MM.1S (cell line): ENCODE measurements at regions not wholly inside any gene's neighbourhood (a gene's known extent, or its start where the extent isn't known, plus 50 kb on each side); places are given as distances from the start of the nearest gene placed in this dataset.
A peak's percentile ranks its signal among the peaks of the same experiment; 100 is the strongest.

Experiments used
- DNase-seq: peaks from one replicate; pipeline ENCODE4 v3.0.0-alpha.2; 2015
- H2AFZ ChIP-seq: fragments of 300-600 bp; sonication (generic); 2 replicates; pipeline ENCODE4 v1.6.0; 2016; ENCODE audit warnings: antibody characterized with exemption, low read length
- H3F3A ChIP-seq: fragments of 300-600 bp; sonication (generic); 2 replicates; pipeline ENCODE4 v1.6.1; 2016; ENCODE audit warnings: mild to moderate bottlenecking, antibody characterized with exemption, low read length, moderate library complexity, mixed read lengths; ENCODE audit not compliant: insufficient read depth
- H3K27ac ChIP-seq: fragments of 300-600 bp; sonication (generic); 2 replicates; pipeline ENCODE4 v1.5.1; 2016; ENCODE audit warnings: mild to moderate bottlenecking, low read length
- H3K27me3 ChIP-seq: fragments of 300-600 bp; sonication (generic); replicated peaks from 2 replicates; pipeline ENCODE4 v1.6.0; 2016; ENCODE audit warnings: low read length; ENCODE audit not compliant: insufficient read depth
- H3K36me3 ChIP-seq: fragments of 300-600 bp; sonication (generic); replicated peaks from 2 replicates; pipeline ENCODE4 v1.6.1; 2016; ENCODE audit warnings: mild to moderate bottlenecking, low read length, mixed read lengths; ENCODE audit not compliant: insufficient read depth
- H3K4me1 ChIP-seq: fragments of 300-600 bp; sonication (generic); 2 replicates; pipeline ENCODE4 v1.6.1; 2016; ENCODE audit warnings: low read length, mixed read lengths
- H3K4me2 ChIP-seq: fragments of 300-600 bp; sonication (generic); 2 replicates; pipeline ENCODE4 v1.6.0; 2016; ENCODE audit warnings: low read depth, low read length
- H3K4me3 ChIP-seq: fragments of 300-600 bp; sonication (generic); 2 replicates; pipeline ENCODE4 v1.5.1; 2016; ENCODE audit warnings: low read length, mixed read lengths
- H3K79me2 ChIP-seq: fragments of 300-600 bp; sonication (generic); 2 replicates; pipeline ENCODE4 v1.6.1; 2016; ENCODE audit warnings: mixed run types, low read length, mixed read lengths
- H3K9ac ChIP-seq: fragments of 300-600 bp; sonication (generic); 2 replicates; pipeline ENCODE4 v1.6.1; 2016; ENCODE audit warnings: low read length, mixed read lengths
- H3K9me2 ChIP-seq: fragments of 300-600 bp; sonication (generic); replicated peaks from 2 replicates; pipeline ENCODE4 v1.6.1; 2016; ENCODE audit warnings: mild to moderate bottlenecking, low read length, mixed read lengths; ENCODE audit not compliant: insufficient read depth
- H3K9me3 ChIP-seq: fragments of 300-600 bp; sonication (generic); replicated peaks from 2 replicates; pipeline ENCODE4 v1.6.1; 2016; ENCODE audit warnings: mild to moderate bottlenecking, low read length, mixed read lengths; ENCODE audit not compliant: insufficient read depth
- H4K20me1 ChIP-seq: fragments of 300-600 bp; sonication (generic); 2 replicates; pipeline ENCODE4 v1.6.1; 2016; ENCODE audit warnings: mild to moderate bottlenecking, low read length, moderate library complexity, mixed read lengths; ENCODE audit not compliant: insufficient read depth
- CTCF ChIP-seq: fragments of 300-600 bp; sonication (generic); IDR thresholded peaks from 2 replicates; pipeline ENCODE4 v1.5.1; 2016; ENCODE audit warnings: antibody characterized with exemption, low read length, mixed read lengths
- EZH2 ChIP-seq: fragments of 300-600 bp; sonication (generic); optimal IDR thresholded peaks from 2 replicates; pipeline ENCODE3; 2017; ENCODE audit warnings: low read depth, mild to moderate bottlenecking, antibody characterized with exemption, low read length, mixed read lengths
- EZH2phosphoT487 ChIP-seq: fragments of 300-600 bp; sonication (generic); IDR thresholded peaks from 2 replicates; pipeline ENCODE4 v1.6.1; 2018; ENCODE audit warnings: antibody characterized with exemption, low read length

GRCh38 chr9:73529666-73530065 lies 378.0 kb downstream of the ANXA1 start:
- H3K36me3 ChIP-seq, result no peaks in the 10 kb centered on the region
- H3K9ac ChIP-seq, result no peak overlapping the region
- no peak overlapping the region for H2AFZ ChIP-seq
- no peak overlapping the region for H3K27ac ChIP-seq
- DNase-seq, result no peak
- H3K4me2 ChIP-seq, result no peak overlapping the region
- no peak overlapping the region for H3K4me3 ChIP-seq
- no peaks in the 10 kb centered on the region for H3K9me2 ChIP-seq
- H3F3A ChIP-seq, result no peaks in the 10 kb centered on the region
- H3K27me3 ChIP-seq, result no peaks in the 10 kb centered on the region
- no peaks in the 10 kb centered on the region for H3K4me1 ChIP-seq
- H4K20me1 ChIP-seq, result no peaks in the 10 kb centered on the region
- H3K79me2 ChIP-seq, result no peaks in the 10 kb centered on the region
- no peaks in the 10 kb centered on the region for H3K9me3 ChIP-seq
- TF ChIP-seq EZH2phosphoT487, result no peak
- no peak for TF ChIP-seq CTCF
- no peak for TF ChIP-seq EZH2

- no peaks in the 10 kb centered on the region for H3F3A ChIP-seq
- H4K20me1 ChIP-seq, result no peaks in the 10 kb centered on the region
- no peak overlapping the region for H3K4me2 ChIP-seq
- no peaks in the 10 kb centered on the region for H3K4me1 ChIP-seq
- H3K27ac ChIP-seq, result no peak overlapping the region
- H3K9ac ChIP-seq, result no peak overlapping the region
- H3K9me3 ChIP-seq, result no peaks in the 10 kb centered on the region
- H3K36me3 ChIP-seq, result no peaks in the 10 kb centered on the region
- no peak overlapping the region for H3K4me3 ChIP-seq
- no peak for DNase-seq
- no peaks in the 10 kb centered on the region for H3K9me2 ChIP-seq
- no peaks in the 10 kb centered on the region for H3K27me3 ChIP-seq
- no peak overlapping the region for H2AFZ ChIP-seq
- H3K79me2 ChIP-seq, result no peaks in the 10 kb centered on the region
- TF ChIP-seq CTCF, result no peak
- TF ChIP-seq EZH2, result no peak
- TF ChIP-seq EZH2phosphoT487, result no peak
These were observed 379.4 kb downstream of the ANXA1 start for GRCh38 chr9:73531051-73531532.

DNA sequence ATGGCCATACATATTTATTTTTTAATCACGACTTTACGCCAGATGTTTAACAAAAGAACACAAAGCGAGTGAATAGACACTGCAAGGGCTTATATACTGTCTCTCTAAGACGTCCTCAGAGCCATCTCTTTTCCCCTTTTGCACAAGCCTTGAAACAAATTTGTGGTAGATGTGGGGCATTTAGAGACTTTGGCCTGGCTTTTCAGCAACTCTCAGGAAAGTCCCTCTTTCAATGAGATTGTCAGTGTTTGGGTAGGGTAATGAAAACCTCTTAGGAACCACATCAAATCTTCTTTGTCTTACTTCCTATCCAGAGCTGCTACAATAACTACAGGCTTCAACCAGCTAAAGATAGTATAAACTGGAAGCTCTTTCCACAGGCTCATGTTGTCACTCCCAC lies 380.0 kb downstream of the ANXA1 start:
- no peaks in the 10 kb centered on the region for H3K4me1 ChIP-seq
- no peaks in the 10 kb centered on the region for H3K9me3 ChIP-seq
- H2AFZ ChIP-seq, result no peak overlapping the region
- no peaks in the 10 kb centered on the region for H3F3A ChIP-seq
- no peak overlapping the region for H3K27ac ChIP-seq
- H3K4me3 ChIP-seq, result no peak overlapping the region
- H3K36me3 ChIP-seq, result no peaks in the 10 kb centered on the region
- H3K9me2 ChIP-seq, result no peaks in the 10 kb centered on the region
- no peaks in the 10 kb centered on the region for H3K79me2 ChIP-seq
- H3K27me3 ChIP-seq, result no peaks in the 10 kb centered on the region
- H3K9ac ChIP-seq, result no peak overlapping the region
- TF ChIP-seq EZH2 (no peak), EZH2phosphoT487 (no peak), CTCF (no peak)
- no peak overlapping the region for H3K4me2 ChIP-seq
- DNase-seq, result peak; percentile 60
- no peaks in the 10 kb centered on the region for H4K20me1 ChIP-seq
